H9 (cell line): ENCODE measurements at regions not wholly inside any gene's neighbourhood (a gene's known extent, or its start where the extent isn't known, plus 50 kb on each side); places are given as distances from the start of the nearest gene placed in this dataset.

Experiments
- DNase-seq: peaks from one replicate; pipeline ENCODE4 v3.0.0-alpha.2; 2017
- H2AFZ ChIP-seq: one replicate; pipeline ENCODE4 v1.6.1; 2013; ENCODE audit warnings: mild to moderate bottlenecking, low read length, control low read depth, moderate library complexity
- H2AK5ac ChIP-seq: 2 replicates; pipeline ENCODE4 v1.6.1; 2013; ENCODE audit warnings: low read length, control low read depth, mixed read lengths; ENCODE audit not compliant: insufficient read length
- H2BK120ac ChIP-seq: one replicate; pipeline ENCODE4 v1.6.1; 2013; ENCODE audit warnings: low read depth, mild to moderate bottlenecking, low read length, control low read depth, inconsistent platforms; ENCODE audit not compliant: poor library complexity, severe bottlenecking
- H2BK12ac ChIP-seq: 2 replicates; pipeline ENCODE4 v1.6.1; 2013; ENCODE audit warnings: low read length, control low read depth, mixed read lengths, low read depth; ENCODE audit not compliant: insufficient read length
- H2BK15ac ChIP-seq: 2 replicates; pipeline ENCODE4 v1.6.1; 2013; ENCODE audit warnings: low read depth, low read length, control low read depth
- H2BK20ac ChIP-seq: one replicate; pipeline ENCODE4 v1.6.1; 2013; ENCODE audit warnings: low read depth, mild to moderate bottlenecking, low read length, control low read depth, inconsistent platforms; ENCODE audit not compliant: poor library complexity, severe bottlenecking
- H2BK5ac ChIP-seq: 2 replicates; pipeline ENCODE4 v1.6.1; 2013; ENCODE audit warnings: low read length, control low read depth, mixed read lengths; ENCODE audit not compliant: insufficient read length
- H3K14ac ChIP-seq: 2 replicates; pipeline ENCODE4 v1.6.1; 2013; ENCODE audit warnings: low read length, control low read depth; ENCODE audit not compliant: insufficient read depth
- H3K18ac ChIP-seq: 2 replicates; pipeline ENCODE4 v1.6.1; 2013; ENCODE audit warnings: low read depth, mild to moderate bottlenecking, mixed read lengths, low read length, control low read depth; ENCODE audit not compliant: insufficient read length
- H3K23ac ChIP-seq: 2 replicates; pipeline ENCODE4 v1.6.1; 2013; ENCODE audit warnings: low read length, control low read depth, mixed read lengths, low read depth; ENCODE audit not compliant: insufficient read length
- H3K23me2 ChIP-seq: 2 replicates; pipeline ENCODE4 v1.6.1; 2013; ENCODE audit warnings: low read depth, mild to moderate bottlenecking, mixed read lengths, low read length, control low read depth; ENCODE audit not compliant: insufficient read length, poor library complexity, severe bottlenecking
- H3K27ac ChIP-seq: 2 replicates; pipeline ENCODE4 v1.5.1; 2013; ENCODE audit warnings: low read length, control low read depth, mixed read lengths, low read depth; ENCODE audit not compliant: insufficient read length
- H3K27me3 ChIP-seq: 2 replicates; pipeline ENCODE4 v1.6.1; 2013; ENCODE audit warnings: low read length, control low read depth, inconsistent platforms; ENCODE audit not compliant: insufficient read depth
- H3K4ac ChIP-seq: 2 replicates; pipeline ENCODE4 v1.6.1; 2013; ENCODE audit warnings: low read depth, mild to moderate bottlenecking, control low read depth, inconsistent platforms, low read length, moderate library complexity
- H3K4me1 ChIP-seq: 2 replicates; pipeline ENCODE4 v1.6.1; 2013; ENCODE audit warnings: low read length, control low read depth, inconsistent platforms; ENCODE audit not compliant: insufficient read depth
- H3K4me2 ChIP-seq: 2 replicates; pipeline ENCODE4 v1.6.1; 2013; ENCODE audit warnings: low read length, control low read depth, mixed read lengths; ENCODE audit not compliant: insufficient read length, insufficient read depth
- H3K56ac ChIP-seq: 2 replicates; pipeline ENCODE4 v1.6.1; 2013; ENCODE audit warnings: low read depth, mild to moderate bottlenecking, mixed read lengths, low read length, control low read depth; ENCODE audit not compliant: insufficient read length
- H3K79me1 ChIP-seq: 2 replicates; pipeline ENCODE4 v1.6.1; 2013; ENCODE audit warnings: low read depth, mild to moderate bottlenecking, moderate library complexity, low read length, control low read depth, inconsistent platforms; ENCODE audit not compliant: insufficient read depth, poor library complexity, severe bottlenecking
- H3K79me2 ChIP-seq: 2 replicates; pipeline ENCODE4 v1.6.1; 2013; ENCODE audit warnings: low read length, control low read depth, inconsistent platforms; ENCODE audit not compliant: insufficient read depth
- H3K9ac ChIP-seq: 2 replicates; pipeline ENCODE4 v1.6.1; 2013; ENCODE audit warnings: low read length, control low read depth, mixed read lengths; ENCODE audit not compliant: insufficient read length; ENCODE audit errors: extremely low read depth
- H3K9me3 ChIP-seq: one replicate; pipeline ENCODE4 v1.6.1; 2013; ENCODE audit warnings: low read depth, low read length, inconsistent platforms; ENCODE audit not compliant: control insufficient read depth
- H3T11ph ChIP-seq: one replicate; pipeline ENCODE4 v1.6.1; 2013; ENCODE audit warnings: mild to moderate bottlenecking, low read length, control low read depth, inconsistent platforms
- H4K20me1 ChIP-seq: one replicate; pipeline ENCODE4 v1.6.1; 2013; ENCODE audit not compliant: control insufficient read depth, insufficient read length, insufficient read depth
- H4K5ac ChIP-seq: 2 replicates; pipeline ENCODE4 v1.6.1; 2013; ENCODE audit warnings: low read depth, mild to moderate bottlenecking, mixed read lengths, low read length, control low read depth; ENCODE audit not compliant: insufficient read length
- H4K8ac ChIP-seq: replicated peaks from 2 replicates; pipeline ENCODE4 v1.6.1; 2013; ENCODE audit warnings: low read length, control low read depth, mixed read lengths, low read depth; ENCODE audit not compliant: insufficient read length
- H4K91ac ChIP-seq: 2 replicates; pipeline ENCODE4 v1.6.1; 2013; ENCODE audit warnings: low read depth, mild to moderate bottlenecking, moderate library complexity, mixed read lengths, low read length, control low read depth; ENCODE audit not compliant: insufficient read length
- H3K27ac Mint-ChIP-seq, 3 experiments: 2 replicates in 2 of 3; 3 replicates in 1 of 3; pipeline ENCODE4 v1.8.0; 2020 to 2021; ENCODE audit warnings: mixed read lengths in 3 of 3, mild to moderate bottlenecking in 1 of 3, moderate library complexity in 1 of 3
- H3K27me3 Mint-ChIP-seq: 2 replicates; pipeline ENCODE4 v1.8.0; 2021; ENCODE audit warnings: low read depth, mild to moderate bottlenecking, moderate library complexity, mixed read lengths
- H3K36me3 Mint-ChIP-seq, 3 experiments: 2 replicates in 2 of 3; 3 replicates in 1 of 3; pipeline ENCODE4 v1.8.0; 2020 to 2021; ENCODE audit warnings: low read depth in 3 of 3, mixed read lengths in 3 of 3; ENCODE audit not compliant: insufficient read depth in 1 of 3
- H3K4me1 Mint-ChIP-seq, 2 experiments: 2 replicates each; pipeline ENCODE4 v1.8.0; 2020; ENCODE audit warnings: mixed read lengths in 2 of 2
- H3K4me3 Mint-ChIP-seq, 2 experiments: 2 replicates in 1 of 2; 3 replicates in 1 of 2; pipeline ENCODE4 v1.8.0; 2020 to 2021; ENCODE audit warnings: mild to moderate bottlenecking in 2 of 2, mixed read lengths in 2 of 2, moderate library complexity in 1 of 2
- H3K9me3 Mint-ChIP-seq, 2 experiments: 2 replicates in 1 of 2; 3 replicates in 1 of 2; pipeline ENCODE4 v1.8.0; 2020; ENCODE audit warnings: mild to moderate bottlenecking in 2 of 2, mixed read lengths in 2 of 2, moderate library complexity in 1 of 2
- CTCF ChIP-seq: fragments of 200-600 bp; sonication (generic); conservative IDR thresholded peaks from 3 replicates; pipeline ENCODE4 v1.8.0; 2021; ENCODE audit warnings: antibody characterized with exemption, mild to moderate bottlenecking
- WGBS: extraction: QIAGEN DNeasy Blood & Tissue Kit; methylation state at CpG from one replicate; pipeline ENCODE4 v1.1.7; 2013; ENCODE audit warnings: missing lambda C conversion rate, low lambda C conversion rate, mixed read lengths; ENCODE audit not compliant: insufficient read length; ENCODE audit errors: extremely low coverage; 5-methylcytosine and 5-hydroxymethylcytosine counted together

GRCh38 chrX:9315086-9315485 lies 149.8 kb upstream of the TBL1X start:
- H3K4ac ChIP-seq = no peak overlapping the region
- no peak overlapping the region for H2AK5ac ChIP-seq
- no peak overlapping the region for H2BK15ac ChIP-seq
- H3K4me1 ChIP-seq = peaks cover 8% of the 10 kb centered on the region
- no peak overlapping the region for H3K9ac ChIP-seq
- peaks cover 0 to 7% (median 4%) of the 10 kb centered on the region in 3 experiments; a peak in 1 of 7 replicates for H3K36me3 Mint-ChIP-seq
- H3T11ph ChIP-seq = no peak overlapping the region
- no peak overlapping the region for H3K27ac ChIP-seq
- H3K27ac Mint-ChIP-seq = no peak overlapping the region
- no peaks in the 10 kb centered on the region for H3K27me3 ChIP-seq
- no peak for DNase-seq
- no CpG with 5 or more reads among the region's 3 CpGs for WGBS
- no peak overlapping the region for H2BK20ac ChIP-seq
- H2AFZ ChIP-seq = no peak overlapping the region
- no peak overlapping the region for H4K91ac ChIP-seq
- no peak overlapping the region for H3K4me3 Mint-ChIP-seq
- H4K5ac ChIP-seq = no peak overlapping the region
- H3K4me1 Mint-ChIP-seq = peaks cover 11 to 12% of the 10 kb centered on the region in 2 experiments
- H3K23ac ChIP-seq = no peak overlapping the region
- no peaks in the 10 kb centered on the region for H4K20me1 ChIP-seq
- no peaks in the 10 kb centered on the region for H3K79me2 ChIP-seq
- H3K18ac ChIP-seq = no peak overlapping the region
- no peak overlapping the region for H2BK120ac ChIP-seq
- no peak overlapping the region for H2BK12ac ChIP-seq
- H2BK5ac ChIP-seq = no peak overlapping the region
- H3K14ac ChIP-seq = no peak overlapping the region
- H3K79me1 ChIP-seq = no peaks in the 10 kb centered on the region
- H3K9me3 Mint-ChIP-seq = peaks cover 0 to 53% of the 10 kb centered on the region in 2 experiments; a peak in 2 of 5 replicates
- H4K8ac ChIP-seq = no peak overlapping the region
- no peak for TF ChIP-seq CTCF
- no peaks in the 10 kb centered on the region for H3K9me3 ChIP-seq
- H3K4me2 ChIP-seq = no peak overlapping the region
- H3K23me2 ChIP-seq = no peaks in the 10 kb centered on the region
- no peak overlapping the region for H3K56ac ChIP-seq
- no peaks in the 10 kb centered on the region for H3K27me3 Mint-ChIP-seq
